ENCODE measurements at regions not wholly inside any gene's neighbourhood (a gene's known extent, or its start where the extent isn't known, plus 50 kb on each side); places are given as distances from the start of the nearest gene placed in this dataset.

GRCh38 chr2:234164493-234165413 is 114.3 kb downstream of the SPP2 start:
- Histone ChIP-seq H3K27me3 (ENCODE audit: insufficient read depth, poor library complexity, severe bottlenecking) (no peaks in the 10 kb centered on the region), H3K4me3 (replicated peaks; ENCODE audit: insufficient read depth, low read length) (no peak overlapping the region), H3K27ac (replicated peaks) (no peak overlapping the region)
- no peak for DNase-seq (ENCODE audit: low read depth in 1 of 2, low spot score in 1 of 2)
- TF ChIP-seq POLR2AphosphoS5 (IDR thresholded peaks at IDR 0.05; ENCODE audit: low read depth), result no peak
- TF ChIP-seq REST (IDR thresholded peaks at IDR 0.05; ENCODE audit: insufficient replicate concordance, low read depth), result no peak
- no peak for TF ChIP-seq GABPA (IDR thresholded peaks at IDR 0.05; ENCODE audit: low read depth)
- TF ChIP-seq SPI1 (IDR thresholded peaks at IDR 0.05; ENCODE audit: borderline replicate concordance, low read depth), result no peak
- no peak for TF ChIP-seq CTCF (IDR thresholded peaks at IDR 0.05; ENCODE audit: insufficient read depth, low read length)

GRCh38 chr2:234163510-234164045 is 113.1 kb downstream of the SPP2 start:
- Histone ChIP-seq H3K27ac (replicated peaks) (no peak overlapping the region), H3K27me3 (ENCODE audit: insufficient read depth, poor library complexity, severe bottlenecking) (no peaks in the 10 kb centered on the region), H3K4me3 (replicated peaks; ENCODE audit: insufficient read depth, low read length) (no peak overlapping the region)
- TF ChIP-seq SPI1 (IDR thresholded peaks at IDR 0.05; ENCODE audit: borderline replicate concordance, low read depth) (no peak), CTCF (IDR thresholded peaks at IDR 0.05; ENCODE audit: insufficient read depth, low read length) (no peak), POLR2AphosphoS5 (IDR thresholded peaks at IDR 0.05; ENCODE audit: low read depth) (no peak), REST (IDR thresholded peaks at IDR 0.05; ENCODE audit: insufficient replicate concordance, low read depth) (no peak), GABPA (IDR thresholded peaks at IDR 0.05; ENCODE audit: low read depth) (no peak)
- DNase-seq (ENCODE audit: low read depth in 1 of 2, low spot score in 1 of 2), result no peak

GRCh38 chr2:234162861-234163260 is 112.4 kb downstream of the SPP2 start:
- TF ChIP-seq POLR2AphosphoS5 (IDR thresholded peaks at IDR 0.05; ENCODE audit: low read depth), result no peak
- no peak for TF ChIP-seq REST (IDR thresholded peaks at IDR 0.05; ENCODE audit: insufficient replicate concordance, low read depth)
- no peak for TF ChIP-seq CTCF (IDR thresholded peaks at IDR 0.05; ENCODE audit: insufficient read depth, low read length)
- TF ChIP-seq SPI1 (IDR thresholded peaks at IDR 0.05; ENCODE audit: borderline replicate concordance, low read depth), result no peak
- DNase-seq (ENCODE audit: low read depth in 1 of 2, low spot score in 1 of 2), result no peak
- H3K4me3 ChIP-seq (replicated peaks; ENCODE audit: insufficient read depth, low read length), result no peak overlapping the region
- H3K27ac ChIP-seq (replicated peaks), result no peak overlapping the region
- no peaks in the 10 kb centered on the region for H3K27me3 ChIP-seq (ENCODE audit: insufficient read depth, poor library complexity, severe bottlenecking)
